Activated CD8-positive, alpha-beta T cell treated with anti-CD3 and anti-CD28 coated beads for 36 hours (primary cell): ENCODE measurements at regions not wholly inside any gene's neighbourhood (a gene's known extent, or its start where the extent isn't known, plus 50 kb on each side); places are given as distances from the start of the nearest gene placed in this dataset.

Source experiments
- ATAC-seq: fragments of 200-7000 bp; cut with Tn5 transposase; one replicate; pipeline ENCODE4 v1.10.0; 2021; ENCODE audit warnings: mild to moderate bottlenecking, moderate library complexity
- CTCF ChIA-PET: fragments of 350-600 bp; sonication (Branson Sonifier 250); formaldehyde crosslinking; loops from one replicate; lab custom pipeline; 2021; ENCODE audit warnings: antibody characterized with exemption; lab: Charles Lee
- POLR2A ChIA-PET: fragments of 350-600 bp; sonication (Branson Sonifier 250); formaldehyde crosslinking; loops from one replicate; lab custom pipeline; 2021; ENCODE audit warnings: antibody characterized with exemption; lab: Charles Lee
- DNase-seq: peaks from one replicate; pipeline ENCODE4 v3.0.0-alpha.2; 2020
- H3K27ac Mint-ChIP-seq: one replicate; pipeline ENCODE4 v1.8.0; 2021; ENCODE audit warnings: mild to moderate bottlenecking, mixed read lengths
- H3K27me3 Mint-ChIP-seq: one replicate; pipeline ENCODE4 v1.8.0; 2021; ENCODE audit warnings: mixed read lengths
- H3K36me3 Mint-ChIP-seq: one replicate; pipeline ENCODE4 v1.8.0; 2021; ENCODE audit warnings: low read depth, mixed read lengths
- H3K4me1 Mint-ChIP-seq: one replicate; pipeline ENCODE4 v1.8.0; 2021; ENCODE audit warnings: low read depth, mixed read lengths
- H3K4me3 Mint-ChIP-seq: one replicate; pipeline ENCODE4 v1.8.0; 2021; ENCODE audit warnings: mild to moderate bottlenecking, moderate library complexity, mixed read lengths
- H3K9me3 Mint-ChIP-seq: one replicate; pipeline ENCODE4 v1.8.0; 2021; ENCODE audit warnings: mixed read lengths
- intact Hi-C: fragments of 100-400 bp; cut with micrococcal nuclease; formaldehyde crosslinking; loops from one replicate; pipeline ENCODE4 v1.10.0; 2022
- TF ChIP-seq, protein P1 (sequence below): fragments of 200-600 bp; IDR thresholded peaks from one replicate; pipeline ENCODE4 v1.8.0; 2022; ENCODE audit warnings: antibody characterized with exemption, mild to moderate bottlenecking

DNA sequence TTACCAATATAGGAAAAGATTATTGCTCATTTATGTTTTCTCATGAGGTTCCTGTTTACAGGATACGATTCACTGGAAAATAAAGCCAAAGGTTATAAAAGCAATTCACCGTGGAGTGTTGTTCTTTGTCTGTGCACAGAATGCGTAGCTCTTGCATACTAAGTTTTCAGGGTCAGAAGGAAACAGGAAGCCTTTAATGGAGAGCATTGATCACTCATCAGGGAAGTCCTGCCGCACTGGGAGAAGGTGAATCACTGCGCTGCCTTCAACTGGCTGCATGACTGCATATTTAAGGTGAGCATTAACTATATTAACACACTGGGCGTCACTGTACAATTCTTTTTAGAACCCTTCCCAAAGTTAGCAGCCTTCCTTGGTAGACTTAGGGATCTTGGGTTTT, 74.1 kb upstream of the SYK start:
- CTCF ChIA-PET = no interaction called here
- POLR2A ChIA-PET = no interaction called here
- Mint-ChIP-seq H3K4me3 (no peak overlapping the region), H3K36me3 (no peaks in the 10 kb centered on the region), H3K27me3 (peaks cover 9% of the 10 kb centered on the region), H3K27ac (no peak overlapping the region), H3K9me3 (no peaks in the 10 kb centered on the region), H3K4me1 (no peaks in the 10 kb centered on the region)
- intact Hi-C loops = no loop called here
- no peak for DNase-seq
- TF ChIP-seq, protein P1, sequence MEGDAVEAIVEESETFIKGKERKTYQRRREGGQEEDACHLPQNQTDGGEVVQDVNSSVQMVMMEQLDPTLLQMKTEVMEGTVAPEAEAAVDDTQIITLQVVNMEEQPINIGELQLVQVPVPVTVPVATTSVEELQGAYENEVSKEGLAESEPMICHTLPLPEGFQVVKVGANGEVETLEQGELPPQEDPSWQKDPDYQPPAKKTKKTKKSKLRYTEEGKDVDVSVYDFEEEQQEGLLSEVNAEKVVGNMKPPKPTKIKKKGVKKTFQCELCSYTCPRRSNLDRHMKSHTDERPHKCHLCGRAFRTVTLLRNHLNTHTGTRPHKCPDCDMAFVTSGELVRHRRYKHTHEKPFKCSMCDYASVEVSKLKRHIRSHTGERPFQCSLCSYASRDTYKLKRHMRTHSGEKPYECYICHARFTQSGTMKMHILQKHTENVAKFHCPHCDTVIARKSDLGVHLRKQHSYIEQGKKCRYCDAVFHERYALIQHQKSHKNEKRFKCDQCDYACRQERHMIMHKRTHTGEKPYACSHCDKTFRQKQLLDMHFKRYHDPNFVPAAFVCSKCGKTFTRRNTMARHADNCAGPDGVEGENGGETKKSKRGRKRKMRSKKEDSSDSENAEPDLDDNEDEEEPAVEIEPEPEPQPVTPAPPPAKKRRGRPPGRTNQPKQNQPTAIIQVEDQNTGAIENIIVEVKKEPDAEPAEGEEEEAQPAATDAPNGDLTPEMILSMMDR = no peak
- ATAC-seq = no peak

- intact Hi-C loops = no loop called here
- TF ChIP-seq, protein P1 = no peak
- POLR2A ChIA-PET = no interaction called here
- no peaks in the 10 kb centered on the region for H3K4me1 Mint-ChIP-seq
- DNase-seq (no peak), ATAC-seq (no peak)
- no peak overlapping the region for H3K4me3 Mint-ChIP-seq
- no peaks in the 10 kb centered on the region for H3K9me3 Mint-ChIP-seq
- CTCF ChIA-PET = no interaction called here
- no peaks in the 10 kb centered on the region for H3K36me3 Mint-ChIP-seq
- peaks cover 5% of the 10 kb centered on the region for H3K27me3 Mint-ChIP-seq
- no peak overlapping the region for H3K27ac Mint-ChIP-seq
These were observed 75.4 kb upstream of the SYK start for GRCh38 chr9:90726215-90726614.

GRCh38 chr9:90724880-90725279, 76.7 kb upstream of the SYK start:
- ATAC-seq (no peak), DNase-seq (no peak)
- ChIA-PET POLR2A (no interaction called here), CTCF (no interaction called here)
- intact Hi-C loops = no loop called here
- Mint-ChIP-seq H3K36me3 (no peaks in the 10 kb centered on the region), H3K27me3 (peaks cover 3% of the 10 kb centered on the region), H3K4me3 (no peak overlapping the region), H3K9me3 (no peaks in the 10 kb centered on the region), H3K4me1 (no peaks in the 10 kb centered on the region), H3K27ac (no peak overlapping the region)
- TF ChIP-seq, protein P1 = no peak

GRCh38 chr9:90724112-90724511, 77.5 kb upstream of the SYK start:
- intact Hi-C loops = no loop called here

GRCh38 chr9:90722071-90722470, 79.4 kb upstream of the DIRAS2 start:
- no peak overlapping the region for H3K4me3 Mint-ChIP-seq
- DNase-seq = no peak
- ATAC-seq = no peak
- ChIA-PET CTCF (no interaction called here), POLR2A (no interaction called here)
- no peaks in the 10 kb centered on the region for H3K4me1 Mint-ChIP-seq
- intact Hi-C loops = no loop called here
- no peak overlapping the region for H3K27ac Mint-ChIP-seq
- TF ChIP-seq, protein P1 = no peak
- H3K27me3 Mint-ChIP-seq = peaks cover 4% of the 10 kb centered on the region
- H3K9me3 Mint-ChIP-seq = no peaks in the 10 kb centered on the region
- H3K36me3 Mint-ChIP-seq = no peaks in the 10 kb centered on the region

More at GRCh38 chr9:90724112-90724511, 77.5 kb upstream of the SYK start:
- CTCF ChIA-PET = no interaction called here
- Mint-ChIP-seq H3K27me3 (peaks cover 4% of the 10 kb centered on the region), H3K4me1 (no peaks in the 10 kb centered on the region), H3K9me3 (no peaks in the 10 kb centered on the region), H3K27ac (no peak overlapping the region), H3K4me3 (no peak overlapping the region), H3K36me3 (no peaks in the 10 kb centered on the region)
- ATAC-seq = no peak
- POLR2A ChIA-PET = no interaction called here
- TF ChIP-seq, protein P1 = no peak
- no peak for DNase-seq
